ENCODE measurements at regions not wholly inside any gene's neighbourhood (a gene's known extent, or its start where the extent isn't known, plus 50 kb on each side); places are given as distances from the start of the nearest gene placed in this dataset.
A peak's percentile ranks its signal among the peaks of the same experiment; 100 is the strongest.
"Not testable (repeated sequence)": the region's sequence is repeated elsewhere in the genome, so short reads cannot be mapped to it uniquely, and the experiment has no call there.

DNA sequence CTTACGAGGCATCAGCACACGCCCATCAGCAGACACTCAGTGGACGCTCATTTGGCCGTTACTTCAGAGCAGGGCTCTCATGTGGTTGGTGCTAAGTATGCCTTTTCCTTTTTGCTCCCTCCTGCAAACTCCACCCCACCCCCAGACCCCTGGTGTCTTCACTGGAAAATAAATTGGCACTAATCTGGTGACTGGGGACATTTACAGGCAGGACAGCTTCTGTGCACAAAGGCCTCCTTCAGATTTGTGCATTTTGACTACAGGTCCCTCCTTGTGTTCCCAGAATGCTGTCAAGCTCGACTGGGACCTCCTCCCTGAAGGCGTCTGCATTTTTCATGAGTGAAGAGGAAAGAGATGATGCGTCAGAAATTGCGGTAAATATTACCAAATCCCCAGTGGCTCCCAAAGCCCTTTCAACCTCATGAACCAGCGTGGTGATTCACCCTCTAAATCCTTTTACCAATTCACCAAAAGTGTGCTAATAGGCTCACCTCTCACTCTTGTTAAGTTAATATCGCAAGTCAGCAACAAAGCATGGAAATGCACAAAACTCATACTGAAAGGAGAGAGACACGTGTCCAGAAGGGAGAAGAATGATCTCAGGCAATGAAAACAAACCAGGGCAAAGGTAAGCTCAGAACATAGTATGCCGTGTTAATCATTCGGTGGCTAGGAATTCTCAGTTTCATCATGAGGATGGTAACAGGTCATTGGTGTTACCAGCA lies 119.0 kb downstream of the NKX6-1 start:
- DNase-seq, result peak; percentile 70

DNA sequence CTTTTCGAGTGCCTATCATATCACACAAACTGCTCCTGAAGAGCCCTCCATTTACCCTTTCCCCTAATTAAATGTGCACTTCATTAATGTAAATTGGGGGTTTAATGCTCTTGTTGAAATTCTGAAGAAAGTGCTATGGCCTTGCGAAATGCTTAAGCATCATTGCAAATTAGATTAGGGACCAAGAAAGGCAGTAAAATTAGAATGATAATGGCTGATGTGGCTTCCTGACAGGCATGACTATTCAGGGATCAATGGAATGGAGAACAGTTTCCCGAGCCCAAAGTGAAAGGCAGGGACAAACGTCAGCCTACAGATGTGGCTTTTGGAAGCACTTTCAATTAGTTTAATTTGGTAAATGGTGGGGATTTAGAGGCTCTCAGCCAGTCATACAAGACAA lies 120.1 kb downstream of the NKX6-1 start:
- no peak for DNase-seq

DNA sequence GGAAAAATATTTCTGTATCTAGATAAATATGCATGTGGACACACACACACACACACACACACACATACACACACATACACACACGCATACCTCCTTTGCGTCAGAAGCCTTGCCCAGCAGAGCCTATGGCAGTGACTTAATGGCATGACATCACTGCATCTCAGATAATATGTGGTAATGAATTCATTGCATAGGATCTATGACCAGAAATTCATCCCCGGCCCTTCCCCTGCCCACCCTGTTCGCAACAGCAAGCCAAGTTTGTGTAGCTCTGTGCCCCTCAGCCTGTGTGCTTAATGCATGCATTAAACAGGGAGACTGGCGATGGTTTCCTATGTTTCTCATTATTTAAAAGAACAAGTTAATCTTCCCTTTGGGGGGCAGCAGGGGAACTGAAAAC lies 120.7 kb downstream of the NKX6-1 start:
- no peak for DNase-seq

DNA sequence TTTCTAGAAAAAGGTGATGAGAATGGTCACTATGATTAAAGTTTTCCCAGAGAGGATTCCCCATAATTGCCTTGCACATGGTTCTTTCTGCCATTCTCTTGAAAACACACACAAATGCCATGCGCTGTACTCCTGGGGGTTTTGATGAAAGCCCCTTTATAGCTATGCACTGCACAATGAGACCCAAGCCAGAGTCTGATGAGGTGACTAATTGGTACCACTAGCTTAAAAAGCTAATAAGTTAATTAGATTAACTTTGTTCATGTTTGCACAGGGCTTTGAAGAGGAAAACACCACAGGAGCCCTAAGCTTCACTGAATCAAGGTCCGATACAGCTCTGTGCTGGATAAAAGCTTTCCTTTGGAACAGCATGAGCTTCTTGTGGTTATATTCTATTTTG lies 132.2 kb downstream of the NKX6-1 start:
- no peak for DNase-seq

GRCh38 chr4:84366161-84366560 lies 132.9 kb downstream of the NKX6-1 start:
- DNase-seq, result no peak

DNA sequence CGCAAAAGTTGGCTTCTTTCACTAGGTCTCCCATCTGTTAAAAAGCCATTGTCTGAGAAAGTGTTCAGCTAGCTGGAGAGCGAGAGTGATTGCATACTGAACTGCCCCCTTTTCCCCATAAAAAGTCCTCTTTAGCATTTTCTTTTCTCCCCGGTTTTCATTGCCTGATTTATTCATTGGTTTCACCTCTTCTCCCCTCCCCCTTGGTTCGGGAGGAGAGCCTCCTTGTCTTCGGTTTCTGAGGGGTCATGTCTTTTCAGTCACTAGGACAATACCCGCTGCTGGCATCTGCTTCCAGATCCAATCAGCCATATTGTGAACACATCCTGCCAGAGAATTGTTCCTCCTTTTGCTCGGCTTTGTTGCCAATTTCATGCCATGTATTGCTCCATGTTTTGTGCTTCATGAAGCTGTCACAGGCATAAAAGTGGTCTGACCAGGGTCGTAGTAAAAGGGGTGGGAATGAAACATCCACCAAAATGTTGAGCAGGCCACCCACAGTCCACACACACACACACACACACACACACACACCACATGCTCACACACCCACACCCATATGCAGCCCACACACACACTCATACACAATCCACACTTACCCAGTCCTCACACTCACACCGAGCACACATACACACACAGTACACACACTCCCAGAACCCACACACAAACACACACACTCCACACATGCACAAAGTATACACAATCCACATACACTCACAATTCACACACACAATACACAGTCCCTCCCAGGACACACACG lies 136.0 kb downstream of the NKX6-1 start:
- no peak for DNase-seq

DNA sequence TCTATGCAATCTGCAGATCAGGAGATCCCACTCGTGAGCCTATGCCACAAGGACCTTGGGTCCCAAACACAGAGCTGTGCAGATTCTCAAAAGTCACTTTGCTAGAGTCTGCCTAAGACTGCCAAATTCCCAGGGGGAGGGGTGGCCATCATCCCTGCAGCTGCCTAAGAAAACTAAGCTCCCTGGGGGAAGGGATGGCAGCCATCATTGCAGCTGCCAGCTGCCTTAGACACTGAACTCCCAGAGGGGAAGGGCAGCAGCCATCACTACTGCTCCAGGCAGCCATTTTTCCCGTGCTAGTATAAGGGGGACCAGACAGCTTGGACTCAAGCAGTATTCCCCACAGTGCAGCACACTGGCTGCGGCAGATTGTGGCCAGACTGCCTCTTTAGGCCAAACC lies 156.9 kb downstream of the NKX6-1 start:
- no peak for DNase-seq

DNA sequence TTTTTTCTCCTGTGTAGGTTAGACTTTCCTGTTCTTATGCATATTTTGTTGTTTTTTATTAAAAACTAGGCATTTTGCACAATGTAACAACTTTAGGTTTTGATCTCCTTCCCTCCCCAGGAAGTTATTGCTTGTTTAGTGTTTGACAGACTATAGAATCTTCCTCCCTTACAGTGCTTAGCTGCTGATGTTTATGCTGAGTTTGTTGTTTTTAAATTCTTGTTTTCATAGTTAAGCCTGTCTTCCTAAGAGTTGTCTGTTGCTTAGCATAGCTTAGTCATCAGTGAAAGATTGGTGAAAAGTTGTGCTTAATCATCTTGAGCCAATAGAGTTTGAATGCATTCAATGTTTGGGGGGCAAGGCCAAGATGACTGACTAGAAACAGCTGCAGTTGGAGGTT lies 157.5 kb downstream of the NKX6-1 start:
- DNase-seq, result no peak

GRCh38 chr4:84338367-84338766 lies 160.7 kb downstream of the NKX6-1 start:
- DNase-seq, result no peak

- no peak for DNase-seq
Observed at GRCh38 chr4:84336964-84337705, 162.0 kb downstream of the NKX6-1 start.

- DNase-seq, result no peak
Observed at GRCh38 chr4:84327526-84327925, 171.6 kb downstream of the NKX6-1 start.

- no peak for DNase-seq
Observed at GRCh38 chr4:84325625-84326024, 173.5 kb downstream of the NKX6-1 start.

DNA sequence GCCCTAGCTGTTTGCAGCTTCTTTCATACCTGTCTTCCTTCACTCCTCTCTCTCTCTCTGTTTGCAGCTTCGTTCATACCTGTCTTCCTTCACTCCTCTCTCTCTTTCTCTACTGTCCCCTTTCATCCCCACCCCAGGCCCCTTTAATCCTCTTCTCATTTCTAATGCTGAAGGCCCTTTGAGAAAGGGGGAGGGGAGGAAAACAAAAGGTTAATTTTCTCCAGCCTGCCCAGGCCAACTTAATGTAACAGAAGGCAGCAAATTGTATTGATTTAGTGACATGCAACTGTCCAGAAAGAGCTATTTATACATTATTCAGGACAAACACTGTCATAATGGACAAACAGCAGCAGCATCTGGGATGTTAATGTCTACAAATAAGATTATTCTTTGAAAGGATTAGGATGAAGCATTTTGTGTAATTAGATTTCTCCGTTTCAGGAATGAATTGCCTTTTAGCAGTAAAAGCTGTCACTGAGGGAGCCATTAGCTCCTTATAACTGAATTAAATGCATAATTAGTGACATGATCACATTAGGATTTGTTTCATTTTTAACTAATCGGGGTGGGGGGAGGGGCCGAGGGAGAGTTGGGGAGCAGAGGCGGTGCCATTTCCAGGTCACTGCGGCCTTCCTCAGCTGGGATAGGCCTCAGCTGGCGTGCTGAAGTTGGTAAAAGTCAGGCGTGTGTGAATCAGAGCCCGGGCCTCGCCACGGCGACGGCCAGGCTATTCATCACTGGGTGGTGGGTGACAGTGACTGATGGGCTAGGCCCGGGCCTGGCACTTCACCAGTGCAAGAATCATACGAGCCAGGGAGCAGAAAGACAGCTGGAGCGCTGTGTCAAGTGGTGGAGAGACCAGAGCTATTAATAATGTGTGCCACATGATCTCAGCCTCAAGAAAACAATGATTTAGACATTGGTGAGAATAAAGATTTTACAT lies 174.5 kb downstream of the NKX6-1 start:
- DNase-seq, result no peak

DNA sequence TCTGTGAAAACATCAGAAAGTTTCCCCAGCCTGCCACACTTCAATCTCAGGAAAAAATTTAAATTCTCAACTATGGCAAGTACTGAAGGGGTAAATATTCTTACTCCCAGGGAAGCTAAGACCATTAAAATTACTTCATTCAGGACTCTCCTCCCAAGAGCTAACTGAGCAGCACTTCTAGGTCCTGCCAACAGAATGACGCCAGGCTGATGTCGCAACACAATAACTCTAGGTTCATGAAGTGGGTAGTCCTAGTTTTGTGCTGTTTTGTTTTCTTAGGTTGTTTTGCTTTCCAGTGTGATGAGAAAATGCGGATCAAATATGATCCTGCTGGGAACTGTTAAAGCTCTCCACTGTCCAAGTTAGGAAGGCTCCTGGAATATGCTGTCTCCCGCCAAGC lies 180.0 kb downstream of the NKX6-1 start:
- DNase-seq, result no peak

DNA sequence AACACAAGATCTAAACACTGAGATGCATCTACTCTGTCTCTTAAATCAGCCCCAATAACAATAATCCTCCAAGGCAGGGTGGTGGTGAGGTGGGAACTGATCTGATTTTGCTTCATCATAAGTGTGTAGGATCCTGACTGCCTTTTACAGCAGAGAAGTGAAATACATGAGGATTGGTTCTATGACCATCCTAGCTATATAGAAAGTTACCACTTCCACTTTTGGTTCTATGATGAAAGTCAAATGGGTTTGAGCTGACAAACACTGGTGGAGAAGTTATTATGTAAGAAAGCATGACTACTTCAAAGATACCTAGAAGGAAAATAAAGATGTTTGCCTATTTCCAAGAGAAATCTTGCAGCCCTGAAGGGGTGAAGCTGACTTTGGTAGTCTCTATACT lies 181.6 kb downstream of the NKX6-1 start:
- no peak for DNase-seq

DNA sequence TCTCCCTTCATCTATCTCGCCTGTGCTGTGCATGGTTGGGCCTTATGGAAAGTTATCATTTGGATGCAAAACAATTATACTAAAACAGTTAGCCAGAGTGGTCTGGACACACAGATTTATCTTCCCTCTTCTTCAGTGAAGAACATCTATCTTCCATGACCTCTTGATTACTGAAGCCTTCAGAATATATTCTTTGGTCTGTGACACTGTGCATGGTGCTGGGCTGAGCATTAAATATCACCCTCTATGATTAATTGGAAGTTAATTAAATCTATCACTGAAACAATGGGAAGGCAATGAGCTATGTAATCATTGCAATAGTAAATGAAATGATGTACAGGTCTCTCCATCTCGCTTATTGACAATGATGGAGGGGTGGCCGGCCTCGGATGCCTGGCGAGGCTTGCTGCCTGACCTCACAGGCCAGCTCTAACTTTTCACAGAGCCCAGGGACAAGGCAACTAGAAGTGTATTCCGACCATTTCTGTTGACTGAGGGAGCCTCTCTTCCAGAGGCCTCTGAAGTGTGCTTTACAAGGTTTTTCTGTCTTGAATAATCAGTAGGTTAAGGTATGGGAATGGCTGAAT lies 186.6 kb downstream of the NKX6-1 start:
- no peak for DNase-seq

DNA sequence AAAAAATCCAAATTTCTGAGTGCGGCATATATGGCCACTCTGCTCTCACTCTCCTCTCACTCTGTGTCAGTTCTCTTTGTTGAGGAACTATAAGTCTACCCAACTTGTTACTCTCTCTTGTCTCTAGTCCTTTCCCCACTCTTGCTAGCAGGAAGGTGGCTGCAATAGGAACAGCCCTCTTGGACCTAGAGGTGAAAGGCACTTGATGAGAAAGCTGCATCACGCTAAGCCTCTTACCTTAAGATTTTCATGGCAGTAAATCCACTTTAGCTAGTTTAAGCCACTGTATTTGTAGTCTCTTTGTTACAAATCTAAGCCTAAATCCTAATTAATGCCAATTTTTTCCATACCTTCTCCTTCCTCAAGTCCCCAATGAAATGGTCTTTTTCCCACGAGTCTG lies 189.9 kb downstream of the NKX6-1 start:
- DNase-seq, result no peak

- DNase-seq, result not testable (repeated sequence)
Observed at GRCh38 chr4:84298719-84299254, 200.3 kb downstream of the NKX6-1 start.

DNA sequence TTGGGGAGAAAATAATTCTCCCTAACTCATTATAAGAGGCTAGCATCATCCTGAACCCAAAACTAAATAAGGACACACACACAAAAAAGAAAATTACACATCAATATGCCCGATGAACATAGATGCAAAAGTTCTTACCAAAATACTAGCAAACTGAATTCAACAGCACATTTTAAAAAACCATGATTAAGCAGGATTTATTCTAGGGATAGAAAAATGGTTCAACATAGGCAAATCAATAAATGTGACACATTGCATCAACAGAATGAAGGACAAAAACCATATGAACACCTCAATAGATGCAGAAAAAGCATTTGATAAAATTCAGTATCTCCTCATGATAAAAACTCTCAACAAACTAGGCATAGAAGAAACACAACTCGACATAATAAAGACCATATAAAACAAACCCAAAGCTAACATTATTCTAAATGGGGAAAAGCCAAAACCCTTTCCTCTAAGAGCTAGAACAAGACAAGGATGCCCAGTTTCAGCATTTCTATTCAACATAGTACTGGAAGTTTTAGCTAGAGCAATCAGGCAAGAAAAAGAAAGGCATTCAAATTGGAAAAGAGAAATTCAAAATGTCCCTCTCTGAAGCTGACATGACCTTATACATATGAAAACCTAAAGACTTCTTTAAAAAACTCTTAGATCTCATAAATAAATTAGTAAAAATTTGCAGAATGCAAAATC lies 200.9 kb downstream of the NKX6-1 start:
- DNase-seq, result no peak

DNA sequence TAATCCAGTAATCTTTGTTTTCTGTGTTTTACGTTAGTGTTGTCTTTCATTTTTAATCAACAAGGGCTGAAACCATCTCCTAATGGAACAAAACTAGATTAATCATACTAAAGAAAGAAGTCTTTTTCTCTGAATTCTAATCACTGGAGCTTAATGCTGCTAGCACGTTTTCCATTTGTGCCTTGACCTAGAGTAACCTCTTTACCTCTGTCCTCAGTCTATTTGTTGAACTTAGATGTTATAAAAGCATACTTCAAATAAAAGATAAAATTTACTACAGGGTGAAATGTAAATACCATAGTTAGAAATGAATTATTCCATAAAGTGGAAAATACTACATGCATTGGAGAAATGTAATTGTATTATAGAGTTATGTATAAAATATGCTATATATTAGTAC lies 207.1 kb downstream of the NKX6-1 start:
- no peak for DNase-seq

GRCh38 chr4:84286048-84286447 lies 213.0 kb downstream of the NKX6-1 start:
- no peak for DNase-seq

Measured in fibroblast of skin of back (primary cell).